AG04450 (cell line): ENCODE measurements at regions not wholly inside any gene's neighbourhood (a gene's known extent, or its start where the extent isn't known, plus 50 kb on each side); places are given as distances from the start of the nearest gene placed in this dataset.

Experiments used
- CTCF ChIA-PET: fragments of 300-600, 350-600 bp; formaldehyde crosslinking; extraction: SDS; loops from one replicate; lab custom pipeline; 2022; ENCODE audit warnings: antibody characterized with exemption, inconsistent platforms; lab: Charles Lee
- POLR2A ChIA-PET: fragments of 350-600 bp; formaldehyde crosslinking; extraction: SDS; loops from one replicate; lab custom pipeline; 2021; ENCODE audit warnings: antibody characterized with exemption, inconsistent platforms; lab: Yijun Ruan, JAX
- DNase-seq: peaks from one replicate; pipeline ENCODE4 v3.0.0-alpha.2; 2011; ENCODE audit warnings: low read depth, low spot score
- H3K27ac ChIP-seq: one replicate; pipeline ENCODE4 v1.5.1; 2012; ENCODE audit warnings: low read depth, low read length, control low read depth
- H3K27me3 ChIP-seq: one replicate; pipeline ENCODE4 v1.6.0; 2012; ENCODE audit warnings: low read length; ENCODE audit not compliant: control insufficient read depth, insufficient read depth
- H3K4me3 ChIP-seq: 2 replicates; pipeline ENCODE4 v1.5.1; 2011; ENCODE audit warnings: mild to moderate bottlenecking, low read depth, low read length, control low read depth
- H3K9me3 ChIP-seq: 2 replicates; pipeline ENCODE4 v1.5.1; 2012; ENCODE audit warnings: low read length; ENCODE audit not compliant: control insufficient read depth, insufficient read depth
- TF ChIP-seq, protein P1 (sequence below): IDR thresholded peaks from 2 replicates; pipeline ENCODE4 v1.5.1; 2011; ENCODE audit warnings: low read depth, low read length, control low read depth, inconsistent platforms

DNA sequence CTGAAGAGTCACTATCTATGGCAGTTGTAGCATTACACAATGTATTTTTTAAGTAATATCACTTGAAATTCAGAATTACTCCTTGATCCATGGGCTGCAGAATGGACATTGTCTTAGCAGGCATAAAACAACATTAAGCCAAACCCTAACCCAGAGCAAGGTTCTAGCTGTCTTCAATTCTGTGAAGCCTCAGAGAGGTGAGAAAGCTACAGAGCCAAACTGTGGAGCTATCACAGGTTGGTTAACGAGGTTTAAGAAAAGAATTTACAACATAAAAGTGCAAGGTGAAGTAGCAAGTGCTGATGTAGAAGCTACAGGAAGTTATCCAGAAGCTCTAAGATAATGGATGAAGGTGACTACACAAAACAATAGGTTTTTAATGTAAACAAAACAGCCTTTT, 582.7 kb upstream of the POT1 start:
- TF ChIP-seq, protein P1, sequence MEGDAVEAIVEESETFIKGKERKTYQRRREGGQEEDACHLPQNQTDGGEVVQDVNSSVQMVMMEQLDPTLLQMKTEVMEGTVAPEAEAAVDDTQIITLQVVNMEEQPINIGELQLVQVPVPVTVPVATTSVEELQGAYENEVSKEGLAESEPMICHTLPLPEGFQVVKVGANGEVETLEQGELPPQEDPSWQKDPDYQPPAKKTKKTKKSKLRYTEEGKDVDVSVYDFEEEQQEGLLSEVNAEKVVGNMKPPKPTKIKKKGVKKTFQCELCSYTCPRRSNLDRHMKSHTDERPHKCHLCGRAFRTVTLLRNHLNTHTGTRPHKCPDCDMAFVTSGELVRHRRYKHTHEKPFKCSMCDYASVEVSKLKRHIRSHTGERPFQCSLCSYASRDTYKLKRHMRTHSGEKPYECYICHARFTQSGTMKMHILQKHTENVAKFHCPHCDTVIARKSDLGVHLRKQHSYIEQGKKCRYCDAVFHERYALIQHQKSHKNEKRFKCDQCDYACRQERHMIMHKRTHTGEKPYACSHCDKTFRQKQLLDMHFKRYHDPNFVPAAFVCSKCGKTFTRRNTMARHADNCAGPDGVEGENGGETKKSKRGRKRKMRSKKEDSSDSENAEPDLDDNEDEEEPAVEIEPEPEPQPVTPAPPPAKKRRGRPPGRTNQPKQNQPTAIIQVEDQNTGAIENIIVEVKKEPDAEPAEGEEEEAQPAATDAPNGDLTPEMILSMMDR = no peak
- CTCF ChIA-PET = no interaction called here
- DNase-seq = no peak
- POLR2A ChIA-PET = no interaction called here
- H3K27me3 ChIP-seq = no peaks in the 10 kb centered on the region
- H3K4me3 ChIP-seq = no peak overlapping the region
- no peak overlapping the region for H3K27ac ChIP-seq
- no peaks in the 10 kb centered on the region; the same call in 1 of the 2 replicates for H3K9me3 ChIP-seq

DNA sequence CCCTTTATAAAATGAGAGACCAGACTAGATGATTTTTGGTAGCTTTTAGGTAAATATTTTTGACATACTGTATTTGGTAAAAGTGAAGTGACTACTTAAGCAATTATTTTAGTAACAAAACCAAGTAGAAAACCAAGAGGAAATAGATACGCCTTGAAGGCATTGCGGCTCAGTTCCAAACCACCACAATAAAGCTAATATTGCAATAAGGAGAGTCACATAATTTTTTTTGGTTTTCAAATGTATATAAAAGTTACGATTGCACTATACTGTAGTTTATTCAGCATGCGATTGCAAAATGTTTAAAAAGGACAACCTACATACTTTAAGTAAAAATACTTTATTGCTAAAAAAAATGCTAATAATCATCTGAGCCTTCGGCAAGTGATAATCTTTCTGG, 581.7 kb upstream of the POT1 start:
- Histone ChIP-seq H3K4me3 (no peak overlapping the region), H3K27ac (no peak overlapping the region), H3K27me3 (no peaks in the 10 kb centered on the region), H3K9me3 (peaks cover 3% of the 10 kb centered on the region)
- no peak for DNase-seq
- ChIA-PET POLR2A (no interaction called here), CTCF (no interaction called here)
- TF ChIP-seq, protein P1 = no peak

DNA sequence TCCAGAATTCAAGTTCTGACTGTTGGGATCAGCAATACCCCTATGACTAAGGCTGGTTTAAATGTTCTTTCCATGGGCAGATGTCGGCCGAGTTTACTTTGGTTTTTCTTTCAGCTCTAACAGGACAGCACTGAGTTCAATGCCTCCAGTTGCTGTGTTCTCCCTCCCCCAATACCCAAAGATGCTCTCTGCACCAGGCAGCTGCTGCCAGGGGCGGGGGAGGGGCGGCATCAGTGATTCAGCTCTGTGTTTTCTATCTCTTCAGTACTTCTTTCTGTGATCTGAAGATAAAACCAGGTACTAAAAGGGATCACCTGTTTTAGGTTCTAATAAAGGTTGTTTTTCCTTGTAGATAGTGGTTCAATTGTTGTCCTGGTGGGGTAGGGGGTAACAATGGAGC, 576.7 kb upstream of the POT1 start:
- CTCF ChIA-PET = no interaction called here

DNA sequence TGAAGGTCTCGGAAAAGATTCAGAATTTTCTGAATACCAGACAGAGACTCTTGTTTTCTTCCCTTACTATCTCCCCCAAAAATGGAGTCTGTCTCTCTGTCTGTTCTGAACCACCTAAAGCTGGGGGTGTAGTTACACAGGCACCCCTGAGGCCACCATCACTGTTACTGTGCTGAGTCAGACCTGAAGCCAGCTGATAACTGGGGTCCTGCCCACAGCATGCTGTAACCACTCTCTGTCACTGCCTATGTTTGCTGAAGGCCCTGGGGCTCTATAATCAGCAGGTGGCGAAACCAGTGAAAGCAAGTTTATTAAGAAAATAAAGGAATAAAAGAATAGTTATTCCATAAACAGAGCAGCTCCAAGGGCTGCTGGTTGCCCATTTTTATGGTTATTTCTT, 575.2 kb upstream of the POT1 start:
- TF ChIP-seq, protein P1 = no peak
- Histone ChIP-seq H3K9me3 (peaks cover 13% of the 10 kb centered on the region), H3K27ac (no peak overlapping the region), H3K27me3 (no peaks in the 10 kb centered on the region), H3K4me3 (no peak overlapping the region)
- ChIA-PET CTCF (no interaction called here), POLR2A (no interaction called here)
- DNase-seq = no peak

More for the DNA sequence above, 576.7 kb upstream of the POT1 start:
- TF ChIP-seq, protein P1 = no peak
- Histone ChIP-seq H3K4me3 (no peak overlapping the region), H3K9me3 (peaks cover 13% of the 10 kb centered on the region), H3K27me3 (no peaks in the 10 kb centered on the region), H3K27ac (no peak overlapping the region)
- DNase-seq = no peak
- POLR2A ChIA-PET = no interaction called here

DNA sequence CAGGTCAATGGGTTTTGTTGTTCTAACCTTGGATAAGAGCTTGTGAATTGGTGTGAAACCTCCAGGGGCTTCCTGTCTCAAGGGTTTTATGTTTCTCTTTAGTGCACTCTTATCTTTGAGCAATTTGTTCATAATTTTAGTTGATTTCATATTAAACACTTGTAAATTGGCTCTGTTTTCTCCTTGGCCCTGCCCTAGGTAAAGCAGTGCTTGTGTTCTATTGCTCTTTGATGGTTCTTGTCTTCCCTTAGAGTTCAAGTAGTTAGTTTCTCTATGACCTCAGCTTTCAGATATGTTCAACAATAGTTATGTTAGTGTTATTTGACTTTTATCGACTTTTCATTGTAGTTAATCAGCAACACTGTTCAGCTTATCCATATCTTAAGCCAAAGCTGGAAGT, 566.4 kb upstream of the POT1 start:
- DNase-seq = no peak
- no peaks in the 10 kb centered on the region for H3K27me3 ChIP-seq
- H3K4me3 ChIP-seq = no peak overlapping the region
- no peak overlapping the region for H3K27ac ChIP-seq
- ChIA-PET POLR2A (no interaction called here), CTCF (no interaction called here)
- TF ChIP-seq, protein P1 = no peak
- peaks cover 6% of the 10 kb centered on the region for H3K9me3 ChIP-seq
